ENCODE measurements at regions not wholly inside any gene's neighbourhood (a gene's known extent, or its start where the extent isn't known, plus 50 kb on each side); places are given as distances from the start of the nearest gene placed in this dataset.
"Not testable (repeated sequence)": the region's sequence is repeated elsewhere in the genome, so short reads cannot be mapped to it uniquely, and the experiment has no call there.

DNA sequence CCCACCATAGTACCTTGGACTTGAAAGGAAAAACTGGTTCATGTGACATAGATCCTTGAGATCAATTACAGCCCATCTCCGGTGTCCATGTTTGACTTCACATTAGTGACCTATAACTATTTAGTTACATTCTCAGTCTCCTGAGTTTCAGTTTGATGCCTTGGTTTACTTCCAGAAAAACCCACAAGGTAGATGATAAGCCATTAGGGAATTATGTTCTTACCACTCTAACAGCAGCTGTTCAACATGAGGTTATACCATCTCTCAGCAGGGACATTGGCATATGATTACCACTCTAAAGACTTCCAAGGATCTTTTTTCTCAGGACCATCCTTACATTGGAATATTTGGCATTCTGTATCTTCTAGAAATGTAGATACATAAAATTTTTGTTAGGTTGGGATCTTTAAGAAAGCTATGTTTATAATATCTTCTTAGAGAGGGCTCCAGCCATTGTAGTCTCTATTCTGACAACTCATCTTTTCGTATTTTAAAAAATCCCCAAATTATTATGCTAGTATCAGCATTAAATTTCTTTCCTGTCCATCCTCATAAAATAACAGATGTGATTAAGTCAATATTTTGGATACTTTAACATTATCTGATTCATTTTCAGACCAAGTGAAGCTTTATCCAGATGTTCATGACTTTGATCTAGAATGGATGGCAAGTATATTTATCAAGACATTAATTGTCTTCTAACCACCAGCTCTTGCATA, 258.9 kb downstream of the RDH14 start:
- DNase-seq = no peak

DNA sequence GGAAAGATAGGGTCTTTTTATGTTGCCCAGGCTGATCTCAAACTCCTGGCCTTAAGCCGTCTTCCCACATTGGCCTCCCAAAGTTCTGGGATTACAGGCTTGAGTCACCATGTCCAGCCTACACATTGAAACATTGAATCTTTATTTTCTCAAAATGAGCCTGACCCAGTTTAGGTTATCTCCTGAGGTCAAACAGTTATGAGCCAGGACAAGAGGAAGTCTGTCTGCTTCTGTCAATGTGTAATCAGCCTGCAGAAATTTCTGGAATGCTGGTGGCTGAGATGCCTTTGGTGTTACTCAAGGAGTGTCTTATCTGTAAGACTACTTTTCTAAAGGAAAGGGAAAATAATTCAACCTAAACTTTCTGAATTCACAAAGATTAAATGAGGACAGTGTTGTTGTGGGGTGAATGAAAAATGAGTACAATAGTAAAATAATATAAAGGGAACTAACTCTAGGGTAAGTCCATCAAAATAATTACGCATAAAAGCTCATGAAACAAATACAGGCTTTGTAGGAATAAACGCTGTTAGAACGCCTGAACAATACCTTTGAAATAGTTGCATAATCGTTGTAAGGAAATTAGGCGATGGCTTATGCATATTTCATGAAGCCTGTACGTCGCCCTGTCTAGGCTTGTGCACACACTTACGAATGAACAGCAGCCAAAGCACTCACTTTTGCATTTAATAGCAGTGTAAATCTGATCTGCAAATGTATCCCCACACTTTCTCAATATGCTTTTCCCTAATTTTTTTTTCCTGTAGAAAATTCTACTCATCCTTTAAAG, 260.8 kb downstream of the RDH14 start:
- DNase-seq = no peak

GRCh38 chr2:18297534-18298058, 262.9 kb downstream of the RDH14 start:
- no peak for DNase-seq

DNA sequence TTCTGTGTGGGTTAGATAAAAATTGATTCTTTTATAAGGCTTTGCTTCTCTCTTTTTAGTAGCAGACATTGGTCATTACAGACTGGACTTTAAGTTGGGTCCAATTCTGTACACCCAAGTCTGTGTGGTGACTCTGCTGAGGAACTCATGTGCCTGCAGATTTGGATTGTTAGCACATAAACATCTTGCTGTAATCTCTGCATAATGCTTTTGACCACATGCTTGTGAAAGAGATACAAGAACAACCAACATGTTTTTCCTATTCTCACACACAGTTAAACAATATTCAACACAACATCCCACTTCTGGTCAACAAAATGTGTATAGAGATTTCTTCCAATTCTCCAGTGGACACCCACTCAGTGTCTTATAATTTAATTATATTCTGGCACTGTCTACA, 270.1 kb downstream of the RDH14 start:
- DNase-seq = no peak

- no peak for DNase-seq
These were observed 273.6 kb downstream of the RDH14 start for GRCh38 chr2:18286897-18287296.

DNA sequence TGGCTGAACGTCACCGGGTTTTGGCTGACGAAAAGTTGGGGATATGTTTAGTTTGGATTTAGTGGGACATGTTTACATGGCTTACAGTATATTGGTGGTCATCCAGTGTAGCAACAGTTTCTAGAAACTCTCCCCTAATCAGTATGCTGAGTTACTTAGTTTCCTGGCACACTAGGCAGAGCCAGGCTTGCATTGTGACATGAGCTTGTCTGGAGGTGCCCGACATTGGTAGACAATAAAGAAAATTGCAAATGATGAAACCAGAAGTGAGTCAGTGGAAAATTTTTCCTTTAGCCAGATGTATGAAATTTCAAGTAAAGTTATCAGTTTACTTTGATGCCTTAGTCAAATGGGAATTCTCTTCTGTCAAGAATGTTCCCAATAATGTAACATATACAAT, 276.1 kb downstream of the RDH14 start:
- no peak for DNase-seq

- DNase-seq = no peak
These were observed 278.4 kb downstream of the RDH14 start for GRCh38 chr2:18282026-18282425.

GRCh38 chr2:18276583-18277075, 283.8 kb downstream of the RDH14 start:
- DNase-seq = no peak

DNA sequence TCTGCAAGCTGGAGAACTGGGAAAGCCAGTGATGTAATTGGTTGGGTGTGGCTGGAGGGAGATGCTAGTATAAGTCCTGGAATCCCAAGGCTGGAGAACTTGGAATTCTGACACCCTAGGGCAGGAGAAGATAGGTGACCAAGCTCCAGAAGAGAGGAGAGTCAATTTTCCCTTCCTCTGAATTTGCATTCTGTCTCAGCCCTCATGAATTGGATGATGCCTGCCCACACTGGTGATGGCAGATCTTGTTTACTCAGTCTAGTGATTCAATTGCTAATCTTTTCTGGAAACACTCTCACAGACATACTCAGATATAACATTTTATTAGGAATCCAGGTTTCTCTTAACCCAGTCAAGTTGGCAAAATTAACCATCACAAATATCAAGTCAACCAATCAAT, 287.2 kb downstream of the RDH14 start:
- DNase-seq = no peak

GRCh38 chr2:18272148-18272494, 288.3 kb downstream of the RDH14 start:
- DNase-seq = no peak

DNA sequence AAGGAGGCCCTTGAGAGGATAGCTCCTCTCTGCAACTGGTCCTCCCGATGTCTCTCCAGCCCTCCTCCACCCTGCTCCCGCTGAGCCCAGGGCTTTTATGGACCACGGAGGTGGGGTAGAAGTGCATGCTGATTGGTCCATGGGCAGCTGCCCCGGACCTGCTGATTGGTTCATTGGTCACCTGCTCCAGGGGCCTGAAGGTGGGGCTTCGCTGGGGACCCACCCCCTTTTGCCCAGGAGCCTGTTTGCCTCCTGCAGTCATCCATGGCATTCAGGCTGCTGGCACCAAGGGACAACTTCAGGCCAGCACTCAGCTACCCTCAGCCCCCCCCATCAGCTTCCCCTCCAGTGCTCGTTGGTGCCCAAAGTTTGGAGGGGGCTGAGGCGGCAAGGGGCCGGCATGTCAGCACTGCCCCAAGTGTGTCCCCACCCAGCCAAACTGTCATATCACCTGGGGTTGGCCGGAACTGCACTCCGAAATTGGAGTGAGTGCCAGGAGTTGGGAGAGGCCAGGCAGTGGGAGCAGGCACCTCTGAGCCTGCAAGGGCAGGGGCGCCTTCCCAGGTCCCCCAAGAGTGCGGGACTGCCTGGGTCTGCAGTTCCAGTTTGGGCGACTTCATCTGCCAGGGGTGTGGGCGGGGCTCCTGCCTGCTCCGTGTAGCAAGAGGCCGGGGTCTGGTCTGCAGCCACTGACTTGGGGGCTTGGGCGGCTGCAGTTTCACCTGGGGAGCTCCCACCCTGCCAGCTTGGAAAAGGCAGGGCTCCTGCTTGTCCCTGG, 288.9 kb downstream of the RDH14 start:
- DNase-seq = no peak

DNA sequence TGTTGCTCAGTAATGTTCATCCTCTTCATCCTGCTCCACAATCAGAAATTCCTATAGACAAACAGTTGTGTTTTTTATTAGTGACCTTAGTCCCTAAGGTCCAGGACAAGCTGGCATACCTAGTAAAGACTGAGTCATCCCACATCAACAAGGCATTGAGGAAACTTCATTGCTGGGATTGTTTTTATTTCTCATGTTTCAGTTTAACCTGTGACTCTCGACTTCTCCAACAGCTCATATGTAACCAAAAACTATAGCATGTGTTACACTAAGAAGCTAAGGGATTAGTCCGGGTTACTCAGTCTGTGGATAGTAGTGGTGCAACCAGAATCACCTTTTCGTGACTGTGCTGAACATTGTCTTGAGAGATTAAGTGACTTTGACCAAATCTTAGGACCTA, 292.1 kb downstream of the RDH14 start:
- DNase-seq = no peak

DNA sequence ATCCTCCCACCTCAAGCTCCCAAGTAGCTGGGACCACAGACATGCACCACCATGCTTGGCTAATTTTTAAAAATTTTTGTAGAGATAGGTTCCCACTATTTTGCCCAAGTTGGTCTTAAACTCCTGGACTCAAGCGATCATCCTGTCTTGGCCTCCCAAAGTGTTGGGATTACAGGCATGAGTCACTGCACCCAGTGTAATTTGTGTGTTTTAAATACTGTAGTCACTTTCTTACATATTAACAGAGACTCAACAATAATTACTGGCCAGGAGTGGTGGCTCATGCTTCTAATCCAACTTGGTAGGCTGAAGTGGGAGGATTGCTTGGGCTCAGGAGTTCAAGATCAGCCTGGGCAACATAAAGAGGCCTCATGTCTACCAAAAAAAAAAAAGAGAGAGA, 293.0 kb downstream of the RDH14 start:
- DNase-seq = no peak

DNA sequence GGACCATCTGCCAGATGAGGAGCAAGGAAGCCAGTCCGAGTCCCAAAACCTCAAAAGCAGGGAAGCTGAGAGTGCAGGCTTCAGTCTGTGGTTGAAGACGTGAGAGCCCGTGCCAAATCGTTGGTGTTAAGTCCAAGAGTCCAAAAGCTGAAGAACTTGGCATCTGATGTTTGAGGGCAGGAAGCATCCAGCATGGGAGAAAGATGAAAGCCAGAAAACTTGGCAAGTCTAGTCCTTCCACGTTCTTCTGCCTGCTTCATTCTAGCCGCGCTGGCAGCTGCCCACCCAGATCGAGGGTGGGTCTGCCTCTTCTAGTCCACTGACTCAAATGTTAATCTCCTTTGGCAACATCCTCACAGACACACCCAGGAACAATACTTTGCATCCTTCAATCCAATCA, 293.8 kb downstream of the RDH14 start:
- not testable (repeated sequence) for DNase-seq

DNA sequence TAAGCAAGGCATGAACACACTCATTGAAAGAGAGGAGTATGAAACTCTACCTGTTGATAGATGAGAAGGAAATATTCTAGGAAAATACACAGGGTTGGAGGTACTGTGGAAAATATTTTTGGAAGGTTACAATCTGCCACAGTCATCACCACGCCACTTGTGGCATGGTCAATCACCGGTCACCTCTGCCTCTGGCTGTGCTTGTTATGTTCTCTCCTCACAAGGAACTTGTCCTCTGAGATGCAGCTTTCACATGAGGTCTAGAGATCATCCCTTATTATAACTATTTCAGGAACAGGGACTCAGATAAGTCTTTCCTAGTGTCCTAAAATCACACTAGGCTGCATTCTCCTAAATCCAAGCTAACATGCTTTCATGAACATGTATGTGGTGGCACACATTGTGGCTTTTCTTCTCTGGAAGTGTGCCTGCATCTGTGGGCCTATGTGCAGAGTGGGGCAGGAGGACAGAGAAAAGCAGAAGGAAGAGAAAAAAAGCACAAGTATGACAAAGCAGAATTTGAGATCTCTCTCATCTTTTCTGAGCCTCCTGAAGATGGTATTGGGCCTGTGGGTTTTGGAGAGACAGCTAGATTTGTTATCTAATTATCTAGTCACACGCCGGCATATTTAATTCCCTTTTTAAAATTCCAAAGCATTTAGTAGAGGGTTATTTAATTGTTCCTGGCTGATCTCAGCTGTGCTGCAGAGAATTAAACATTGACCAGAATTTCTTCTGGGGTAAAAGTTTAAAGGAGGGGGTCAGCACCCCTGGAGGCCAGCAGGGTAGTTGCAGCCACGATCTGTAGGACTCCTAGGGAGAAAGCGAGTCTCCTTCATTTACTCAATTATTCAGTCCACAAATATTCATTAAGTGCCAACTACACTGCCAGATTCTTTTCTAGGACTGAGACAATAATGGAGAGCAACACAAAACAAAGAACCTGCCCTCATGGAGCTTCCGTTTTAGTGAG, 294.6 kb downstream of the RDH14 start:
- no peak for DNase-seq

DNA sequence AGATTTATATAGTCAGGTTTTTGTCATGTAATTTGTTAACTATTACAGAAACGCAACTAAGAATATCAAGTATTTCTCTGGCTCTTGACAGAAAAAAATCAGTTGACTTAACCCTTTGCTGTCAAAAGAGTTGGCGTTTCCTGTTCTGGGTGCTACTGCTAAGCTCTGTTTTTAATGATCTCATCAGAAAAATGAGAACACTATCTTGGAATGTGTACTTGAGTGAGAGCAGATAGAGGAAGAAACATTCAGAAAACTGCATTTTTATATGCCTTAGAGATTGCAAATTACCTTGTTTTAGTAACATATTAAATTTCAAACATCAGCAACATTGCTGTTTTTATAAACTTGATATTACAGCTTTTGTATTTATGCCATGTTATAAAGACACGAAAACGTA, 297.9 kb downstream of the RDH14 start:
- DNase-seq = no peak

DNA sequence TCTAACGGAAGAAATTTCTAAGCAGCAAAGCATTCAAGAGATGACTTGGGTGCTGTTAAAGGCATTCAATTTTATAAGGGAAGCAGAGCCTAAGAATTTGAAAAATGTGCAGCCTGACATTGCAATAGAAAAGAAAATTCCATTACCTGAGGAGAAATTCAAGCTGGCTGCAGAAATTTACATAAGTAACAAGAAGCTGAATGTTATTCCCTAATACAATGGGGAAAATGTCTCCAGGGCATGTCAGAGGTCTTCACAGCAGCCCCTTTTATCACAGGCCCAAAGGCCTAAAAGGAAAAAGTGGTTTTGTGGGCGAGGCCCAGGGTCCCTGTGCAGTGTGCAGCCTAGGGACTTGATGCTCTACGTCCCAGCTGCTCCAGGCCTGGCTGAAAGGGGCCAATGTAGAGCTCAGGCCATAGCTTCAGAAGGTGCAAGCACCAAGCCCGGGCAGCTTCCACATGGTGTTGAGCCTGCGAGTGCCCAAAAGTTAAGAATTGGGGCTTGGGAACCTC, 306.7 kb downstream of the RDH14 start:
- no peak for DNase-seq

GRCh38 chr2:18251486-18251885, 309.0 kb downstream of the RDH14 start:
- DNase-seq = no peak

DNA sequence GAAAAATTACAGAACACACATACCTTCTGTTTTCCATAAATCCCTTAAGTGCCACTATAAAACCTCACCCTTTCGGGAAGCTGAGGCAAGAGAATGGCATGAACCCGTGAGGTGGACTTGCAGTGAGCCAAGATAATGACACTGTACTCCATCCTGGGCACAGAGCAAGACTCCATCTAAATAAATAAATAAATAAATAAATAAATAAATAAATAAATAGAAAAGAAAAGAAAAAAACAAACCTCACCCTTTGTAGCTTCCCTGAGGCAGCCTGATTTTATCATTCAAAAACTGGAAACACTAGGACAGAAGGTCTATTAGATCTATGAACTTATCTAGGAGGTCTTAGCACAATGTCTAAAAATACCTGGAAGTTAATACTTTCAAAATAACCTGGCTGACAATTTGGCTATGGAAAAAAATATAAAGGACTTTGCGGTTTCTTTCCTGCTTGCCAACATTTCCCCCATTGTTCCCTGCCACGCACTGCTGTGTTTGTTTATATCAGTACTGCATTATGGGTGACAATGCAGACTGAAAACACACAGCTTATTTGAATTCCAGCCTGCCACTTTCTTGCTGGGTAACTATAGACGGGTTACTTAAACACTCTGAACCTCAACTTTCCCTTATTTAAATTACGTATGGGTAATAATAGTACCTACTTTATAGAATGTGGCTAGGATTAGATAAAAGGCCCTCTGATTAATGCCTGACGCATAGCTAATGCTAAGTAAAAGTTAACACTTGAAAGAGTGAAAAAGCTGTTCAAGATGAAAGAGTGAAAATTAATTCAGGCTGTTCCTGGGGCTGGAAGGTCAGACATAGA, 313.0 kb downstream of the RDH14 start:
- no peak for DNase-seq

DNA sequence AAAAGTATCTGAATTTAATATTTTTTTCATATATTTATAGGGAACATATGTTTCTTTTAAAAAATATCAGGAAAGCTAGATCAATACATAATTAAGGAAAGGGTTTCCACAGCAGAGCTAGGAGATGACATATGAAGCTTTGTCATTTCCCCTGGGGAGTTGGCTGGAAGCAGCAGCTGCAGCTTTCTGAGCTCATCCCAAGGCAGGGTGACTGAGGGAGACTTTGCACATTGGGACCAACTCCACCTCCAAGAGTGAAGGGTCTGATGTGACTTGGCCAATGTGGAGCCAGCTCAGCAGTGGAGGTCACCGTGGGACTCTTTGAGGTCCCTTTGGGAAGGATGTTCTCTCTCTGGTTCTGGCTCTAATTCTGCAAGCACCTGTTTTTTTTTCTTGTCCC, 315.1 kb downstream of the RDH14 start:
- DNase-seq = no peak

- no peak for DNase-seq
These were observed 315.6 kb downstream of the RDH14 start for GRCh38 chr2:18244845-18245244.

Measured in activated naive CD4-positive, alpha-beta T cell treated with anti-CD3 and anti-CD28 coated beads, Interleukin-2, amount 50 U/mL, for 16 hours (primary cell).